ENCODE measurements at regions not wholly inside any gene's neighbourhood (a gene's known extent, or its start where the extent isn't known, plus 50 kb on each side); places are given as distances from the start of the nearest gene placed in this dataset.

GRCh38 chr6:164122109-164122508 lies 707.6 kb downstream of the QKI start:
- Histone ChIP-seq H3K9me3 (ENCODE audit: insufficient read depth, low read length) (no peaks in the 10 kb centered on the region), H3K9ac (ENCODE audit: low read length) (no peak overlapping the region), H3K79me2 (ENCODE audit: low read length) (no peaks in the 10 kb centered on the region), H2AFZ (ENCODE audit: low read depth, low read length) (no peak overlapping the region), H3K4me1 (ENCODE audit: low read length) (no peaks in the 10 kb centered on the region), H4K20me1 (ENCODE audit: insufficient read depth, low read length) (no peaks in the 10 kb centered on the region), H3K27me3 (ENCODE audit: low read depth, low read length) (no peaks in the 10 kb centered on the region; the same call in 1 of the 2 replicates), H3K4me2 (ENCODE audit: low read length) (no peak overlapping the region), H3K4me3 (ENCODE audit: low read length) (no peak overlapping the region), H3K27ac (ENCODE audit: low read length) (no peak overlapping the region), H3K36me3 (replicated peaks; ENCODE audit: low read depth, low read length) (no peaks in the 10 kb centered on the region)
- TF ChIP-seq, protein P1, sequence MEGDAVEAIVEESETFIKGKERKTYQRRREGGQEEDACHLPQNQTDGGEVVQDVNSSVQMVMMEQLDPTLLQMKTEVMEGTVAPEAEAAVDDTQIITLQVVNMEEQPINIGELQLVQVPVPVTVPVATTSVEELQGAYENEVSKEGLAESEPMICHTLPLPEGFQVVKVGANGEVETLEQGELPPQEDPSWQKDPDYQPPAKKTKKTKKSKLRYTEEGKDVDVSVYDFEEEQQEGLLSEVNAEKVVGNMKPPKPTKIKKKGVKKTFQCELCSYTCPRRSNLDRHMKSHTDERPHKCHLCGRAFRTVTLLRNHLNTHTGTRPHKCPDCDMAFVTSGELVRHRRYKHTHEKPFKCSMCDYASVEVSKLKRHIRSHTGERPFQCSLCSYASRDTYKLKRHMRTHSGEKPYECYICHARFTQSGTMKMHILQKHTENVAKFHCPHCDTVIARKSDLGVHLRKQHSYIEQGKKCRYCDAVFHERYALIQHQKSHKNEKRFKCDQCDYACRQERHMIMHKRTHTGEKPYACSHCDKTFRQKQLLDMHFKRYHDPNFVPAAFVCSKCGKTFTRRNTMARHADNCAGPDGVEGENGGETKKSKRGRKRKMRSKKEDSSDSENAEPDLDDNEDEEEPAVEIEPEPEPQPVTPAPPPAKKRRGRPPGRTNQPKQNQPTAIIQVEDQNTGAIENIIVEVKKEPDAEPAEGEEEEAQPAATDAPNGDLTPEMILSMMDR (IDR thresholded peaks at IDR 0.05; ENCODE audit: low read depth, low read length) = no peak
- TF ChIP-seq EZH2phosphoT487 (IDR thresholded peaks at IDR 0.05; ENCODE audit: low read depth) = no peak

DNA sequence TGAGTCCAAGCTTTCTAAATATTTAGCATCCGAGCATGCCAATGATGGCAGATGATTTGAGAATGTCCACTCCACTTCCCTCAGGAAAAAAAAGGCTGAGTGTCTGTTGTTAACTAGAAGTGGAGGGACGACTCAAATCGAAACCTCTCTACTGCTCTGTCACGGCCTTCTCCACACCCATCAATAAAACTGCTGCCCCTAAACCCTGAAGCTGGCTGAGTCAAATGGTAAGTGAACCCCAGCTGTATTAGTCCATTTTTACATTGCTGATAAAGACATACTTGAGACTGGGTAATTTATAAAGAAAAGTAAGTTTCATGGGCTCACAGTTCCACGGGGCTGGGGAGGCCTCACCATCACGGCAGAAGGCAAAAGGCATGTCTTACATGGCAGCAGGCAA lies 707.0 kb downstream of the QKI start:
- no peaks in the 10 kb centered on the region for H3K9me3 ChIP-seq (ENCODE audit: insufficient read depth, low read length)
- no peak overlapping the region for H3K4me3 ChIP-seq (ENCODE audit: low read length)
- no peaks in the 10 kb centered on the region for H3K36me3 ChIP-seq (replicated peaks; ENCODE audit: low read depth, low read length)
- no peak for TF ChIP-seq EZH2phosphoT487 (IDR thresholded peaks at IDR 0.05; ENCODE audit: low read depth)
- TF ChIP-seq, protein P1 (IDR thresholded peaks at IDR 0.05; ENCODE audit: low read depth, low read length) = no peak
- H3K9ac ChIP-seq (ENCODE audit: low read length) = no peak overlapping the region
- no peak overlapping the region for H3K27ac ChIP-seq (ENCODE audit: low read length)
- H3K79me2 ChIP-seq (ENCODE audit: low read length) = no peaks in the 10 kb centered on the region
- H2AFZ ChIP-seq (ENCODE audit: low read depth, low read length) = no peak overlapping the region
- H3K27me3 ChIP-seq (ENCODE audit: low read depth, low read length) = no peaks in the 10 kb centered on the region; the same call in 1 of the 2 replicates
- H3K4me2 ChIP-seq (ENCODE audit: low read length) = no peak overlapping the region
- no peaks in the 10 kb centered on the region for H3K4me1 ChIP-seq (ENCODE audit: low read length)
- H4K20me1 ChIP-seq (ENCODE audit: insufficient read depth, low read length) = no peaks in the 10 kb centered on the region

DNA sequence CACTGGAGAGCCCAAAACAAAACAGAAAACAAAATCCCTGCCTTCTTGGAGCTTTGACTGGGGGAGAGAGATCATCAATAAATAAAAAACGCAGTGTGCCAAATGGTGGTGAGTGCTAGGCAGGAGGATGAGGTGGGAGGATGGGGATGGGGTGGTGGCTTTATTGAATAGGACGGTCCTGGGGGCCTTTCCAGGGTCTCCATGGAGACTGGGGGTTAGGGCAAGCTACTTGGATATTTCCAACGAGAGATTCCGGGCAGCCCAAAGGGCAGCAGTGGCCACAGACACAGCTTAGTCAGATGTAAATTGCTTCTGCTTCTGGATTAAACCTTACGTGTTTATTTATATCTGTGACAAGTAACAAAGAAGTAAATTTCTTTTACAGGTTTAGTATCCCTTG lies 700.1 kb downstream of the QKI start:
- H3K4me3 ChIP-seq (ENCODE audit: low read length) = no peak overlapping the region
- H3K79me2 ChIP-seq (ENCODE audit: low read length) = no peaks in the 10 kb centered on the region
- H4K20me1 ChIP-seq (ENCODE audit: insufficient read depth, low read length) = no peaks in the 10 kb centered on the region
- no peaks in the 10 kb centered on the region for H3K9me3 ChIP-seq (ENCODE audit: insufficient read depth, low read length)
- peaks cover 4% of the 10 kb centered on the region; the same call in 1 of the 2 replicates for H3K27me3 ChIP-seq (ENCODE audit: low read depth, low read length)
- H3K36me3 ChIP-seq (replicated peaks; ENCODE audit: low read depth, low read length) = no peaks in the 10 kb centered on the region
- no peak overlapping the region for H2AFZ ChIP-seq (ENCODE audit: low read depth, low read length)
- no peak overlapping the region for H3K9ac ChIP-seq (ENCODE audit: low read length)
- H3K27ac ChIP-seq (ENCODE audit: low read length) = no peak overlapping the region
- TF ChIP-seq, protein P1 (IDR thresholded peaks at IDR 0.05; ENCODE audit: low read depth, low read length) = no peak
- H3K4me2 ChIP-seq (ENCODE audit: low read length) = no peak overlapping the region
- H3K4me1 ChIP-seq (ENCODE audit: low read length) = no peaks in the 10 kb centered on the region

DNA sequence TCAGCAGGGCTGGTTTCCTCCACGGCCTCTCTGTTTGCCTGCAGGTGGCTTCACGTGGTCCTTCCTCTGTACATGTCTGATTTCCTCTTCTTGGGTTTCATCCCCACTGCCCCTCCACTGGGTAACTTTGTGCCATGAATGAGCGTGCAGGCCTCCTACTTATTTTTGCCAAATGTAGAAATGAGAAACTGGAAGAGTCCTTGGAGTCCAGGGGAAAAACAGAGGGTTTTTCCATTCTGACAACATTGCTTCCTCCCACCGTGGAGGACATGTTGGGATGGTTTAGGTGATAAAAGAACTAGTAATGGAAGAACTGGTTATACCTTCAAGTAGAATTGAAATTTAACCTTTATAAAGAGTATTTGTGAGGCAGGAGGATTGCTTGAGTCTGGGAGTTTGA lies 699.5 kb downstream of the QKI start:
- Histone ChIP-seq H3K4me3 (ENCODE audit: low read length) (no peak overlapping the region), H3K9me3 (ENCODE audit: insufficient read depth, low read length) (no peaks in the 10 kb centered on the region), H3K79me2 (ENCODE audit: low read length) (no peaks in the 10 kb centered on the region), H3K4me1 (ENCODE audit: low read length) (no peaks in the 10 kb centered on the region), H3K27me3 (ENCODE audit: low read depth, low read length) (peaks cover 4% of the 10 kb centered on the region; the same call in 1 of the 2 replicates), H3K4me2 (ENCODE audit: low read length) (no peak overlapping the region), H4K20me1 (ENCODE audit: insufficient read depth, low read length) (no peaks in the 10 kb centered on the region), H3K36me3 (replicated peaks; ENCODE audit: low read depth, low read length) (no peaks in the 10 kb centered on the region), H3K27ac (ENCODE audit: low read length) (no peak overlapping the region), H2AFZ (ENCODE audit: low read depth, low read length) (no peak overlapping the region), H3K9ac (ENCODE audit: low read length) (no peak overlapping the region)
- TF ChIP-seq EZH2phosphoT487 (IDR thresholded peaks at IDR 0.05; ENCODE audit: low read depth) = no peak
- TF ChIP-seq, protein P1 (IDR thresholded peaks at IDR 0.05; ENCODE audit: low read depth, low read length) = no peak
